ENCODE measurements at regions not wholly inside any gene's neighbourhood (a gene's known extent, or its start where the extent isn't known, plus 50 kb on each side); places are given as distances from the start of the nearest gene placed in this dataset.

DNA sequence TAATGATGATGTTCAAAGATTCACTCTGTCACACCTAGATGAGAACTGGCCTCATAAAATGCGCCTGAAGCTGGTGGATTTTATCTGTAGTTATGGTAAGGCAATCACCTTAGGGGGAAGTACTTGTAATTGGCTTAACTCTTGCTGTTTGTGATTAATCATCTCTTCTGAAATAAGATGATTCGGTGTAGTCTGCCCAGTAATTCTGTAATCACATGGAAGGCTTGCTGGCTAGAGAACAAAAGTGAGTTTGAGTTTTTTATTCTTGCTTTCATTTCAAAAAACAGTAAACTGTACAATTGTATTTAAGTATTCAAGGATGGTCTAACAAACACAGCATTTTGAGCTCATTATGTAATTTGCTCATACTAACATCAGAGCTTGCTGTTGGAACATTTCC lies 72.1 kb downstream of the OTOL1 start:
- TF ChIP-seq ELF1 (IDR thresholded peaks at IDR 0.05; ENCODE audit: borderline replicate concordance, low read depth) (no peak), YY1 (IDR thresholded peaks at IDR 0.05; ENCODE audit: extremely low read depth, insufficient replicate concordance, low read depth, low read length) (no peak), CEBPB (IDR thresholded peaks at IDR 0.05; ENCODE audit: low read depth) (no peak), EGR1 (IDR thresholded peaks at IDR 0.05; ENCODE audit: low read depth) (no peak), RAD21 (IDR thresholded peaks at IDR 0.05; ENCODE audit: low read depth) (no peak), POLR2A (IDR thresholded peaks at IDR 0.05; ENCODE audit: borderline replicate concordance, extremely low read depth, insufficient read depth, insufficient read length) (no peak), EZH2phosphoT487 (IDR thresholded peaks at IDR 0.05; ENCODE audit: borderline replicate concordance) (no peak), POLR2AphosphoS5 (IDR thresholded peaks at IDR 0.05; ENCODE audit: low read depth, low read length) (no peak), FOSL1 (IDR thresholded peaks at IDR 0.05; ENCODE audit: low read depth) (no peak), ZNF274 (IDR thresholded peaks at IDR 0.05; ENCODE audit: low read depth, low read length) (no peak)
- TF ChIP-seq, protein P1, sequence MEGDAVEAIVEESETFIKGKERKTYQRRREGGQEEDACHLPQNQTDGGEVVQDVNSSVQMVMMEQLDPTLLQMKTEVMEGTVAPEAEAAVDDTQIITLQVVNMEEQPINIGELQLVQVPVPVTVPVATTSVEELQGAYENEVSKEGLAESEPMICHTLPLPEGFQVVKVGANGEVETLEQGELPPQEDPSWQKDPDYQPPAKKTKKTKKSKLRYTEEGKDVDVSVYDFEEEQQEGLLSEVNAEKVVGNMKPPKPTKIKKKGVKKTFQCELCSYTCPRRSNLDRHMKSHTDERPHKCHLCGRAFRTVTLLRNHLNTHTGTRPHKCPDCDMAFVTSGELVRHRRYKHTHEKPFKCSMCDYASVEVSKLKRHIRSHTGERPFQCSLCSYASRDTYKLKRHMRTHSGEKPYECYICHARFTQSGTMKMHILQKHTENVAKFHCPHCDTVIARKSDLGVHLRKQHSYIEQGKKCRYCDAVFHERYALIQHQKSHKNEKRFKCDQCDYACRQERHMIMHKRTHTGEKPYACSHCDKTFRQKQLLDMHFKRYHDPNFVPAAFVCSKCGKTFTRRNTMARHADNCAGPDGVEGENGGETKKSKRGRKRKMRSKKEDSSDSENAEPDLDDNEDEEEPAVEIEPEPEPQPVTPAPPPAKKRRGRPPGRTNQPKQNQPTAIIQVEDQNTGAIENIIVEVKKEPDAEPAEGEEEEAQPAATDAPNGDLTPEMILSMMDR (IDR thresholded peaks at IDR 0.05 in 2 of 3, conservative IDR thresholded peaks at IDR 0.05 in 1 of 3; ENCODE audit: borderline replicate concordance in 1 of 3, insufficient read depth in 1 of 3, low read depth in 2 of 3, low read length in 2 of 3), result no peak

Data from HCT116 (cell line).